ENCODE measurements at regions not wholly inside any gene's neighbourhood (a gene's known extent, or its start where the extent isn't known, plus 50 kb on each side); places are given as distances from the start of the nearest gene placed in this dataset.

- TF ChIP-seq ZNF274 (IDR thresholded peaks at IDR 0.05; ENCODE audit: low read depth, low read length) (no peak), YY1 (IDR thresholded peaks at IDR 0.05; ENCODE audit: insufficient read depth, insufficient read length) (no peak)
These were observed 342.3 kb upstream of the SEMA3D start for GRCh38 chr7:85529201-85529600.
